ENCODE measurements at regions not wholly inside any gene's neighbourhood (a gene's known extent, or its start where the extent isn't known, plus 50 kb on each side); places are given as distances from the start of the nearest gene placed in this dataset.

GRCh38 chr3:28738425-28738824 lies 389.8 kb upstream of the AZI2 start:
- DNase-seq (ENCODE audit: low read depth), result no peak

GRCh38 chr3:28739647-28740046 lies 391.0 kb upstream of the AZI2 start:
- no peak for DNase-seq (ENCODE audit: low read depth)

DNA sequence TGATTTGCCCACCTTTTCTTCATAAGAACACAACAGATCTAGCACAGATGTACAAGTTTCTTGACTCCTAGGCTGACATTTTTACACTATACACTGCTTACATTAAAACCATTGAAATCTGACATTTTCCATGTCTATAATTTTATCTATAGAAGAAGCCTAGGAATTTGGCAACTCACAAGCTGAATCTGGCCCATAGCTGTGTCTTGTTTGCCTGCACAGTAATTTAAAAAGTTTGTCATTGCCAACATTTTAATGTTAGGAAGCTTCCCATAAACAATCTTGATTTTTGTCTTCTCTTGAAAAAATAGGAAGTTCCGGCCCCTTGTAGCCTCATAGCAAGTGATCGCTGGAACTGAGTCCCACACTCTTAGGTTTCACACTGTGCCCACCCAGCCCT lies 394.6 kb upstream of the AZI2 start:
- no peak for DNase-seq (ENCODE audit: low read depth)

DNA sequence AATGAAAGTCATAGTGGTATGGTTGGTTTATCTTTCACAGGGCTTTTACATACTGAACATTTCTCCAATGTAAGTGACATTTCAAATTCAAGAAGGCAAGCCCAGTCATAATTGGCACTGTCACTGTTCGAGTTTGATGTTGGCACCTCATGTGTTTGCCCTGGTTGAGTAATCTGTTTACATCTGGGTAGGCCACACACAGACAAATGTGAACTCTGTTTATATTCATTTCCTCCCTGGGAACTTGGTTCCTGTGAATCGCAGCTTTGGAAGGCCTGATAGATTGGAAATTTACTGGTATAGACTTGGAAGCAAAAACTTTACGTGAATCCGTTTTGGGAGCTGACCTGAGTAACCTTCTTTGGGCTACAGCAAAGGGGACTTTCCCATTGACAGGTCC lies 395.2 kb upstream of the AZI2 start:
- no peak for DNase-seq (ENCODE audit: low read depth)

DNA sequence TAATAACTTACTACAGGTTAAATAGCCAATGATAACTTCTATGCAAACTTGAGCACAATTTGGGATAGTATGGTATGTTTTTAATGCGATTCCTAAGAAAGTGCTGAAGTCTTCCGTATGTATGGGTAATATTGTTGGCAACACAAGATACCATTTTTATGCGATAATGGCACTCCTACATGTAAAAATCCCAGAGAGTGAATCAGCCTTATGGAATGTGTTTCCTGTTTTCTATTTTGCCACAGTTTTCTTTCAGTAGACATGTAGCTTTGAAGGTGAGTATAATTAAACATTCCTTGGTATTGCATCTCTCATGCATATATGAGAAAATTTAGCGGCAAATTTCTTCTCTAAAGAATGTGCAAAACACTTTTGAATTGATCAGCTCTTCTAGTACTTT lies 396.8 kb upstream of the AZI2 start:
- DNase-seq (ENCODE audit: low read depth), result no peak

- no peak for DNase-seq (ENCODE audit: low read depth)
Observed at GRCh38 chr3:28745916-28746617, 397.4 kb upstream of the AZI2 start.

DNA sequence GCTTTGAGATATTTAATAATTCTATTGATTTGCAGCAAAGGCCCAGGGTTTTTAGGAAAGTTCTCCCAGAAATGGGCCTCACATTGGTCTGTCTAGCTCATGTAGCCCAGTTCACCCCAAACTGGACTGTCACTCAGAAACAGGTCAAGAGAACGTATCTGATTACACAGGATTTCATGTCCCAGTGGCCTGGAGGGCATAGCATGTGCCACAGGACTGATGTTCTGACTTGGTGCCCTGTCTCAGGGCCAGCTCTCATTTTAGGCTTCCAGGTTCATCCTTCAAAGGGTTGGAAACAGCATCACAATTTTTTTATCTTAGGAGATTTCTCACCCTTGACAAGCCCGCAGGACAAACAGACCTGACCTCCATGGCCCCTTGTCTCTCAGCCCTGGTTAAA lies 398.4 kb upstream of the AZI2 start:
- no peak for DNase-seq (ENCODE audit: low read depth)

- no peak for DNase-seq (ENCODE audit: low read depth)
Observed at GRCh38 chr3:28751864-28752263, 403.2 kb upstream of the AZI2 start.

- no peak for DNase-seq (ENCODE audit: low read depth)
Observed at GRCh38 chr3:28752290-28752689, 403.7 kb upstream of the AZI2 start.

DNA sequence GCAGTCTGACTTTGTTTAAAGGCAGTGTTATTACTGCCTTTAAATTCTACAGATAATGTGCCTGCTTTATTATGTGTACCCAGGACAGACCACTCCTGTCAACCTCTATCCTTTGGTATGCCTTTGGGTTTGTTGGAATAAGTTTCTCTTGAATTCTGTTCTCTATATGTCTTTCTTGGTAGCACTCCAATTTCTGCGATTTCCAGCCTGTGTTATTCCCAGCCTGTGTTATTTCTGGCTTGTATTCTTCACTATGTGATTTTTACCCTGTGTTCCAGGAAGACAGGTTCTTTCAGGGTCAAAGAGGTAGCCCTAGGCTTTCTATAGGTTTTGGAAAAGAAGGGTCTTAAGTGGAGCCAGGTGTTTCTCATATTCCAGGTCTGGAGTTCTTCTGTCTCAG lies 407.4 kb upstream of the AZI2 start:
- DNase-seq (ENCODE audit: low read depth), result no peak

DNA sequence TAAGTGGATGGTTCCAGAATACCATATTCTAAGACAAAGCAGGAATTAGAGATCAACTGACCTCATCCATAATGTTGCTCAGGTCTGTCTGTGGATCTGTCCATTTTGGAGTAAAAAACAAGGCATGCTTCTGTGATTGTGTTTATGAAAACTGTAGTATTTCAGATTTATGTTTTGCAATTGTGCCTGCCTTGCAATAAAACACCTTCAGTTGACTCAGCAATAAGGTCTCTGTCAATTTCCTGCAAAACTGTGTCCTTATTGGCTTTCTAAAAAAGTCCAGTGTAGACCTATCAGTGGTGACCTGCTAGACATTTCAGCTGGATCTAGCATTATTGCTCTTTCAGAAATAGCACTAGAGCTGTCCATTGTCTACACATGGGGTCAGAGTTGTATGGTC lies 409.5 kb upstream of the AZI2 start:
- DNase-seq (ENCODE audit: low read depth), result no peak

- no peak for DNase-seq (ENCODE audit: low read depth)
Observed at GRCh38 chr3:28761375-28761774, 412.8 kb upstream of the AZI2 start.

GRCh38 chr3:28765194-28765593 lies 416.6 kb upstream of the AZI2 start:
- no peak for DNase-seq (ENCODE audit: low read depth)

- DNase-seq (ENCODE audit: low read depth), result no peak
Observed at GRCh38 chr3:28768439-28768838, 419.8 kb upstream of the AZI2 start.

DNA sequence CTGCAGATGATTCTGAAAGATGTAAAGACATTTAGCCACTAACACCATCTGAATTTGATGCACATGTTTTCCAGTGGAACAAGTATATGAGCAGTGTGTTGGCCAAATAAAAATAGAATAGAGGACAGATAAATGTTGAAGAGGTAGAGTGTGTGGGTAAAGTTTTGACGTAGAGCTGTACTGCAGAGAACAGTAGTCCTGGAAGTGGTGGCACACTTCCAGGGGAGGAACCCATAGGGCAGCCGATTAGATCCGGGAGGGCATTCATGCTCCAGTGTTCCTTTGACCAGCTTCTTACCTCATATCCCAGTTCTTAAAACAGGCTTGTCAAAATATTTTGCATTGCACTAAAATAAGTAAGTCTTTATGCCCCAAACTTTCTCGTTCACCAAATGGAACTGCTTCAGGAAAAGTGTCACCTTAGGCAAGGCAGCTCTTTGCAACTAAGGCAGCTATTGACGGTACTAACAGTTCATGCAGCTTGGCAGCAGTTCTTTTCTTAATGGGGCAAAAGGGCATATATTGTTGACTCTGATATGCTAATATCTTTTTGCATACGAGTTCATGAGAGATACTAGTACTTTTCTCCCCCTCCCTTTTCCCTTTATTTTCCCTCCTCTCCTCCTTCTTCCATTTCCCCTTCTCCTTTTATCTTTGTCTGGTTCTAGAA lies 429.3 kb upstream of the AZI2 start:
- DNase-seq (ENCODE audit: low read depth), result no peak

GRCh38 chr3:28780480-28780879 lies 431.9 kb upstream of the AZI2 start:
- DNase-seq (ENCODE audit: low read depth), result no peak

GRCh38 chr3:28781053-28781452 lies 432.4 kb upstream of the AZI2 start:
- no peak for DNase-seq (ENCODE audit: low read depth)

DNA sequence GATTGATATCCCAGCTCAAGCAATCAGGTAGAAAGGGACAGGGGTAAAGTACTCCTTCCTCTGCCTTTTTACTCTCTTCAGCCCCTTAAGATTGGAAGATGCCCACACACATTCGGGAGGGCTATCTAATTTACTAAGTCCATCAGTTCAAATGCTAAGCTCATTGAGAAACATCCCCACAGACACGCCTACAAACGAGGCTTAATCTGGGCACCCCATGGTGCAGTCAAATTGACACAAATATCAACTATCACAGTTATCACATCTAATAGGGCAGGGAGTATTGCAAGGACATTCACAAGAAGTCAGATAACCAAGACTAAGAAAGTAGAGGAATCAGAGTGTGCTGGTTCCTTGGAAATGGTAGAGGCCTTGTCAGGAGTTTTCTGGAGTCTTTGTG lies 437.8 kb upstream of the AZI2 start:
- no peak for DNase-seq (ENCODE audit: low read depth)

- DNase-seq (ENCODE audit: low read depth), result no peak
Observed at GRCh38 chr3:28788571-28788970, 439.9 kb upstream of the AZI2 start.

DNA sequence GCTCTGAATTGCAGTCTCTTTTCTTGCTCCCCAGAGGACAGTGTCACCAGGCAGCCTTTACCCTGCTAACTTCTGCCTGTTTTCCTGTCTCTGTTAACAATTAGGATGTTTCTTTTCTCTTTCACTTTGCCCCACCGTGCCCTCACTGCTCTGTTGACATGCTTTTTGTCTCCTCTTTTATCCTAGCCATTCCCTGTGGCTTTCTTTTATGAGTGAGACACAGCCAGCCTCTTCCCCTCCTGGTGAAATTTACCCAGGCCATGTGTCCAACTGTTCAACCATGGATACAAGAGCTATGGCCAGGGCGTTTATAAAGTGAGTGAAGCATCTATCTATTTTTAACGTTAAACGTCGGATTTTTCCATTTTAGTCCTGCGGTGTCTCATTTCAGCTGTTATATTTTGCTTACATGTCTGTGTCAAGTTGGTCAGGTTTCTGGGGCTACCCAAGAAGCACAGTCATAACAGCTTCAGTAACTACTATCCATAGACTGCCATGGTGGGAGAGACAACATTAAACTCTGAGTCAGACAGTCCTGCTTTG lies 443.2 kb upstream of the AZI2 start:
- DNase-seq (ENCODE audit: low read depth), result no peak

DNA sequence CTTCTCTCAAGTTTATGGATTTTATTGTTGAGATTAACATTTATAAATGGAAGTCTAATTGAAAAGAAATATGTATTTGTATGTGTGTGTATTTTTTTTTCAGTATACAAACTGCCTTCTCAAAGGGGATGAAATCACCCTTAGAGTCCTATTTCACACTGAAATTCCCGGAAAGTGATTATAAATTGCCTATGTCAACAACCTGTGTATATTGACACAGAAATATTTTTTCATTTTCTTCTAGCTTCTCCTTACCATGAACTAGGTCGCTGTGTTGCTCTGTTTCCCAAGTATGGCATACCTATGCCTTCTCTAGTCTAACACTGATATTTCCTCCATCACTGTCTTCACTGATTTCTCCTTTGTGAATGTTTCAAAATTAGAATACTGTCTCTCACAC lies 444.0 kb upstream of the AZI2 start:
- no peak for DNase-seq (ENCODE audit: low read depth)

DNA sequence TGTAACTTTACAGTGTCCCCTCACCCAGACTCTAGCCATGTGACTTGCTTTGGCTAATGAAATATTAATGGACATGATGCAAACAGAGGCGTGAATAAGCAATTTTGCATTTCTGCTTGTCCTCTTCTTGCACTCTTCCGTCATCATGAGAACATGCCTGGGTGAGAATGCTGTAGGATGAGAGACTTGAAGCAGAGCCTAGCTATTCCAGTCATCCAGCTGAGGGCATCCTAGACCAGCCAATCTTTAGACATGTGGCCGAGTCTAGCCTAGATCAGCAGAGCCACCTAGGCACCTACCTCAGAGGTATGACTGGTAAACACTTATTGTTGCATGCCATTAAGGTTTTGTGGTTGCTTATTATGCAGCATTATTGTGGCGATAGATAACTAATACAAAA lies 450.5 kb upstream of the AZI2 start:
- DNase-seq (ENCODE audit: low read depth), result no peak

DNA sequence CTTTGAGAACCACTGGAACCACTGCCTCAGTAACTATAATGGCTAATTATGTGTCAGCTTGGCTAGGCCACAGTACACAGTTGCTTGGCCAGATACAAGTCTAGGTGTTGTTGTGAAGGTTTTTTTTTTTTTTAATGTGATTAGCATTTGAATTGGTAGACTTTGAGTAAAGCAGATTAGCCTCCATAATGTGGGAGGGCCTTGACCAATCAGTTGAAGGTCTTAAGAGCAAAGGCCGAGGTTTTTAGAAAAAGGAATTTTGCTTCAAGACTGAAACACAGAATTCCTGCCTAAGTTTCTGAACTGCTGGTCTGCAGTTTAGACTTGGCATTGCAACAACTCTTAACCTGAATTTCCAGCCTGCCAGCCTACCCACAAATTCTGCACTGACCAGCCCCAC lies 451.6 kb upstream of the AZI2 start:
- DNase-seq (ENCODE audit: low read depth), result no peak

GRCh38 chr3:28808068-28808467 lies 459.4 kb upstream of the AZI2 start:
- DNase-seq (ENCODE audit: low read depth), result no peak
